ENCODE measurements at regions not wholly inside any gene's neighbourhood (a gene's known extent, or its start where the extent isn't known, plus 50 kb on each side); places are given as distances from the start of the nearest gene placed in this dataset.

- Histone ChIP-seq H3K9me3 (ENCODE audit: low read length) (no peaks in the 10 kb centered on the region), H3K27ac (ENCODE audit: low read depth, low read length) (no peak overlapping the region), H3K4me3 (ENCODE audit: low read length) (no peak overlapping the region), H3K4me1 (ENCODE audit: insufficient read depth, low read length) (no peaks in the 10 kb centered on the region), H3K27me3 (ENCODE audit: insufficient read depth, low read length, poor library complexity, severe bottlenecking) (no peaks in the 10 kb centered on the region), H3K36me3 (ENCODE audit: insufficient read depth, low read length) (no peaks in the 10 kb centered on the region)
- H3K9me3 Mint-ChIP-seq, result peaks cover 2 to 12% (median 10%) of the 10 kb centered on the region in 5 donors
- H3K4me3 Mint-ChIP-seq, result no peak overlapping the region
- no peak overlapping the region for H3K27ac Mint-ChIP-seq
- no peaks in the 10 kb centered on the region for H3K36me3 Mint-ChIP-seq
- DNase-seq, result peak in 1 of 5 donors; percentile 33
- CTCF ChIA-PET, result no interaction called here
- H3K27me3 Mint-ChIP-seq, result peaks cover 1 to 3% of the 10 kb centered on the region in 2 donors
- POLR2A ChIA-PET, result no interaction called here
- H3K4me1 Mint-ChIP-seq, result no peaks in the 10 kb centered on the region
Observed at GRCh38 chr10:131702531-131703356, 198.1 kb upstream of the PPP2R2D start.

GRCh38 chr10:131703541-131703940 is 197.3 kb upstream of the PPP2R2D start:
- no peak overlapping the region for H3K4me3 ChIP-seq (ENCODE audit: low read length)
- ChIA-PET POLR2A (no interaction called here), CTCF (no interaction called here)
- Mint-ChIP-seq H3K4me3 (no peak overlapping the region), H3K27ac (no peak overlapping the region), H3K27me3 (peaks cover 1 to 3% of the 10 kb centered on the region in 2 donors), H3K9me3 (peaks cover 2 to 11% (median 9%) of the 10 kb centered on the region in 5 donors), H3K4me1 (no peaks in the 10 kb centered on the region), H3K36me3 (no peaks in the 10 kb centered on the region)
- no peaks in the 10 kb centered on the region for H3K27me3 ChIP-seq (ENCODE audit: insufficient read depth, low read length, poor library complexity, severe bottlenecking)
- H3K9me3 ChIP-seq (ENCODE audit: low read length), result no peaks in the 10 kb centered on the region
- H3K27ac ChIP-seq (ENCODE audit: low read depth, low read length), result no peak overlapping the region
- no peak for DNase-seq
- no peaks in the 10 kb centered on the region for H3K4me1 ChIP-seq (ENCODE audit: insufficient read depth, low read length)
- no peaks in the 10 kb centered on the region for H3K36me3 ChIP-seq (ENCODE audit: insufficient read depth, low read length)

- H3K27ac Mint-ChIP-seq, result no peak overlapping the region
Observed at GRCh38 chr10:131703941-131704340, 196.9 kb upstream of the PPP2R2D start.

GRCh38 chr10:131706476-131706875 is 194.3 kb upstream of the PPP2R2D start:
- CTCF ChIA-PET, result no interaction called here
- no peaks in the 10 kb centered on the region for H3K4me1 Mint-ChIP-seq
- Histone ChIP-seq H3K27me3 (ENCODE audit: insufficient read depth, low read length, poor library complexity, severe bottlenecking) (no peaks in the 10 kb centered on the region), H3K36me3 (ENCODE audit: insufficient read depth, low read length) (no peaks in the 10 kb centered on the region), H3K4me3 (ENCODE audit: low read length) (no peak overlapping the region), H3K4me1 (ENCODE audit: insufficient read depth, low read length) (no peaks in the 10 kb centered on the region), H3K27ac (ENCODE audit: low read depth, low read length) (no peak overlapping the region), H3K9me3 (ENCODE audit: low read length) (no peaks in the 10 kb centered on the region)
- no peak overlapping the region for H3K27ac Mint-ChIP-seq
- H3K27me3 Mint-ChIP-seq, result peaks cover 1 to 3% of the 10 kb centered on the region in 2 donors
- H3K4me3 Mint-ChIP-seq, result no peak overlapping the region
- POLR2A ChIA-PET, result no interaction called here
- DNase-seq, result peak in 1 of 5 donors; percentile 3
- no peaks in the 10 kb centered on the region for H3K36me3 Mint-ChIP-seq
- peaks cover 6 to 12% (median 10%) of the 10 kb centered on the region in 5 donors for H3K9me3 Mint-ChIP-seq

More at GRCh38 chr10:131703941-131704340, 196.9 kb upstream of the PPP2R2D start:
- no peaks in the 10 kb centered on the region for H3K36me3 ChIP-seq (ENCODE audit: insufficient read depth, low read length)
- Mint-ChIP-seq H3K4me3 (no peak overlapping the region), H3K4me1 (no peaks in the 10 kb centered on the region), H3K9me3 (peaks cover 2 to 11% (median 9%) of the 10 kb centered on the region in 5 donors), H3K36me3 (no peaks in the 10 kb centered on the region), H3K27me3 (peaks cover 1 to 3% of the 10 kb centered on the region in 2 donors)
- ChIA-PET CTCF (no interaction called here), POLR2A (no interaction called here)
- no peaks in the 10 kb centered on the region for H3K9me3 ChIP-seq (ENCODE audit: low read length)
- H3K4me3 ChIP-seq (ENCODE audit: low read length), result no peak overlapping the region
- peak in 1 of 5 donors; percentile 30 for DNase-seq
- H3K27ac ChIP-seq (ENCODE audit: low read depth, low read length), result no peak overlapping the region
- no peaks in the 10 kb centered on the region for H3K27me3 ChIP-seq (ENCODE audit: insufficient read depth, low read length, poor library complexity, severe bottlenecking)
- H3K4me1 ChIP-seq (ENCODE audit: insufficient read depth, low read length), result no peaks in the 10 kb centered on the region

- ChIA-PET CTCF (no interaction called here), POLR2A (no interaction called here)
- H3K27ac Mint-ChIP-seq, result no peak overlapping the region
- Histone ChIP-seq H3K27me3 (ENCODE audit: insufficient read depth, low read length, poor library complexity, severe bottlenecking) (no peaks in the 10 kb centered on the region), H3K9me3 (ENCODE audit: low read length) (no peaks in the 10 kb centered on the region), H3K36me3 (ENCODE audit: insufficient read depth, low read length) (no peaks in the 10 kb centered on the region), H3K27ac (ENCODE audit: low read depth, low read length) (no peak overlapping the region), H3K4me1 (ENCODE audit: insufficient read depth, low read length) (no peaks in the 10 kb centered on the region), H3K4me3 (ENCODE audit: low read length) (no peak overlapping the region)
- peaks cover 1 to 3% of the 10 kb centered on the region in 2 donors for H3K27me3 Mint-ChIP-seq
- H3K4me3 Mint-ChIP-seq, result no peak overlapping the region
- H3K9me3 Mint-ChIP-seq, result peaks cover 6 to 12% (median 10%) of the 10 kb centered on the region in 5 donors
- no peaks in the 10 kb centered on the region for H3K36me3 Mint-ChIP-seq
- no peaks in the 10 kb centered on the region for H3K4me1 Mint-ChIP-seq
- peak in 1 of 5 donors; percentile 13 for DNase-seq
Observed at GRCh38 chr10:131706952-131707351, 193.9 kb upstream of the PPP2R2D start.

GRCh38 chr10:131708225-131708880 is 192.5 kb upstream of the PPP2R2D start:
- H3K36me3 ChIP-seq (ENCODE audit: insufficient read depth, low read length), result no peaks in the 10 kb centered on the region
- no peaks in the 10 kb centered on the region for H3K4me1 Mint-ChIP-seq
- H3K4me1 ChIP-seq (ENCODE audit: insufficient read depth, low read length), result no peaks in the 10 kb centered on the region
- H3K9me3 Mint-ChIP-seq, result peaks cover 6 to 12% (median 9%) of the 10 kb centered on the region in 5 donors
- ChIA-PET POLR2A (no interaction called here), CTCF (no interaction called here)
- H3K4me3 Mint-ChIP-seq, result no peak overlapping the region
- H3K27me3 Mint-ChIP-seq, result peaks cover 0 to 1% of the 10 kb centered on the region in 2 donors
- H3K9me3 ChIP-seq (ENCODE audit: low read length), result no peaks in the 10 kb centered on the region
- no peaks in the 10 kb centered on the region for H3K27me3 ChIP-seq (ENCODE audit: insufficient read depth, low read length, poor library complexity, severe bottlenecking)
- H3K36me3 Mint-ChIP-seq, result no peaks in the 10 kb centered on the region
- peak in 1 of 5 donors; percentile 23 for DNase-seq
- no peak overlapping the region for H3K27ac Mint-ChIP-seq
- no peak overlapping the region for H3K27ac ChIP-seq (ENCODE audit: low read depth, low read length)
- no peak overlapping the region for H3K4me3 ChIP-seq (ENCODE audit: low read length)

GRCh38 chr10:131710142-131710861 is 190.5 kb upstream of the PPP2R2D start:
- peaks cover 0 to 1% of the 10 kb centered on the region in 2 donors for H3K27me3 Mint-ChIP-seq
- no peaks in the 10 kb centered on the region for H3K4me1 Mint-ChIP-seq
- H3K27ac ChIP-seq (ENCODE audit: low read depth, low read length), result no peak overlapping the region
- H3K36me3 Mint-ChIP-seq, result no peaks in the 10 kb centered on the region
- no peaks in the 10 kb centered on the region for H3K9me3 ChIP-seq (ENCODE audit: low read length)
- H3K36me3 ChIP-seq (ENCODE audit: insufficient read depth, low read length), result no peaks in the 10 kb centered on the region
- CTCF ChIA-PET, result no interaction called here
- H3K4me1 ChIP-seq (ENCODE audit: insufficient read depth, low read length), result no peaks in the 10 kb centered on the region
- no peak overlapping the region for H3K4me3 ChIP-seq (ENCODE audit: low read length)
- no peaks in the 10 kb centered on the region for H3K27me3 ChIP-seq (ENCODE audit: insufficient read depth, low read length, poor library complexity, severe bottlenecking)
- POLR2A ChIA-PET, result no interaction called here
- H3K27ac Mint-ChIP-seq, result no peak overlapping the region
- no peak overlapping the region for H3K4me3 Mint-ChIP-seq
- DNase-seq, result no peak
- H3K9me3 Mint-ChIP-seq, result peaks cover 3 to 12% (median 8%) of the 10 kb centered on the region in 5 donors

GRCh38 chr10:131722121-131722520 is 178.7 kb upstream of the PPP2R2D start:
- no peak overlapping the region for H3K27ac ChIP-seq (ENCODE audit: low read depth, low read length)
- H3K36me3 ChIP-seq (ENCODE audit: insufficient read depth, low read length), result no peaks in the 10 kb centered on the region
- peaks cover 0 to 6% (median 0%) of the 10 kb centered on the region in 3 donors for H3K4me1 Mint-ChIP-seq
- H3K36me3 Mint-ChIP-seq, result no peaks in the 10 kb centered on the region
- peaks cover 1 to 7% of the 10 kb centered on the region in 2 donors for H3K27me3 Mint-ChIP-seq
- no peak overlapping the region for H3K27ac Mint-ChIP-seq
- H3K9me3 ChIP-seq (ENCODE audit: low read length), result no peaks in the 10 kb centered on the region
- no peak overlapping the region for H3K4me3 Mint-ChIP-seq
- H3K4me1 ChIP-seq (ENCODE audit: insufficient read depth, low read length), result no peaks in the 10 kb centered on the region
- H3K27me3 ChIP-seq (ENCODE audit: insufficient read depth, low read length, poor library complexity, severe bottlenecking), result no peaks in the 10 kb centered on the region
- H3K4me3 ChIP-seq (ENCODE audit: low read length), result no peak overlapping the region
- ChIA-PET CTCF (no interaction called here), POLR2A (no interaction called here)
- DNase-seq, result no peak
- H3K9me3 Mint-ChIP-seq, result peaks cover 0 to 5% (median 0%) of the 10 kb centered on the region in 5 donors
